ENCODE measurements at regions not wholly inside any gene's neighbourhood (a gene's known extent, or its start where the extent isn't known, plus 50 kb on each side); places are given as distances from the start of the nearest gene placed in this dataset.

DNA sequence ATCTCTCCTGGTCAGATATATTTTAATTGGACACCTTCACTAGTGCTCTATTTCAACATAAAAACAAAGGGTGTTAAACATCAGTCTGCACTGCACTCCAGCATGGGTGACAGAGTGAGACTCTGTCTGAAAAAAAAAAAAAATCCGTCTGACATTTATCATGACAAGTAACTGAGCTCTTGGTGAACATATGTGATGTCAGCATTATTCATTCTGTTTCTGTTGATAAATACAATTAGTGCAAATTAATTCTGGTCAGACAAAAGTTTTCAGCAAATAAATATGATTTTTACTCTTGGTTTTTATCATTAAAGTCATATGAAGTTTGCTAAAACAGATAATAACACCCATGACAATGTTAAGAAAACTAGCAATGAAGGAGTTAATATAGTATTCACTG is 692.8 kb upstream of the GRM3 start:
- peaks cover 26% of the 10 kb centered on the region for H3K9me3 Mint-ChIP-seq
- H3K4me3 Mint-ChIP-seq = no peak overlapping the region
- no peak overlapping the region for H3K27ac Mint-ChIP-seq (ENCODE audit: low read depth)
- H3K36me3 Mint-ChIP-seq (ENCODE audit: insufficient read depth) = no peaks in the 10 kb centered on the region
- DNase-seq (ENCODE audit: low spot score in 2 of 2) = no peak
- no peaks in the 10 kb centered on the region for H3K4me1 Mint-ChIP-seq
- no peak for ATAC-seq (replicated peaks; ENCODE audit: extremely low read depth, poor library complexity, severe bottlenecking)
- no peaks in the 10 kb centered on the region for H3K27me3 Mint-ChIP-seq

DNA sequence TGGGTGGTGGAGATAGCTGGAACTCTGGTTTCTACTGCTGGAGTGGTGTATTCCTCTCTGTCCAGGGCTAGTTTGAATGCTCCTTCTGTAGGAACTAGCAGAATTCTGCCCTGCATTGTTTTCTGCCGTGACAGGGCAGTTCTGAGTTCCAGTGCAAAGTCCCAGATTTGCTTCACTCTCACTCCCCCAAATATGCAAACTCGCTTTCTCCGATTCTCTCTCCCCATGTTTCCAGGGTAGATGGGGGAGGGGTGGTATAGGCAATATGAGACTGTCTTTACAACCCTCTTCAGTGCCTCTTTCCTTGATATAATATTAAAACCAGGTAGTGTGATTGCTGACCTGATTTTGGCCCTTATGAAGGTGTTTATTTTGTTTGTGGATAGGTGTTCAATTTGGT is 693.3 kb upstream of the GRM3 start:
- ATAC-seq (replicated peaks; ENCODE audit: extremely low read depth, poor library complexity, severe bottlenecking) (no peak), DNase-seq (ENCODE audit: low spot score in 2 of 2) (no peak)
- H3K36me3 Mint-ChIP-seq (ENCODE audit: insufficient read depth) = no peaks in the 10 kb centered on the region
- H3K9me3 Mint-ChIP-seq = peaks cover 26% of the 10 kb centered on the region
- H3K4me1 Mint-ChIP-seq = no peaks in the 10 kb centered on the region
- H3K27me3 Mint-ChIP-seq = no peaks in the 10 kb centered on the region
- H3K27ac Mint-ChIP-seq (ENCODE audit: low read depth) = no peak overlapping the region
- no peak overlapping the region for H3K4me3 Mint-ChIP-seq

DNA sequence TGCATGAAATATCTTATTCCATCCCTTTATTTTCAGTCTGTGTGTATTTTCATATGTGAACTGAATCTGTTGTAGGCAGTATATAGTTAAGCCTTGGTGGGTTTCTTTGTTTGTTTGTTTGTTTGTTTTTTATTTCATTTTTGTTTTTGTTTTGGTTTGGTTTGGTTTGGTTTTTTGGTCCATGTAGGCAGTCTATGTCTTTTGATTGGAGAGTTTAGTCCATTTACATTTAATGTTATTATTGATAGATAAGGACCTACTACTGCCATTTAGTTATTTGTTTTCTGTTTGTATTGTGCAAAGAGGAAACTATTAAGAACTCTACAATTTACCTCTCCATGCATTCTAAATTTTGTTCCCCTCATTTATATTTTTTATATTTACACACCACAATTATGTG is 695.9 kb upstream of the GRM3 start:
- no peak for DNase-seq (ENCODE audit: low spot score in 2 of 2)
- H3K4me3 Mint-ChIP-seq = no peak overlapping the region
- no peaks in the 10 kb centered on the region for H3K27me3 Mint-ChIP-seq
- H3K36me3 Mint-ChIP-seq (ENCODE audit: insufficient read depth) = no peaks in the 10 kb centered on the region
- ATAC-seq (replicated peaks; ENCODE audit: extremely low read depth, poor library complexity, severe bottlenecking) = no peak
- no peak overlapping the region for H3K27ac Mint-ChIP-seq (ENCODE audit: low read depth)
- H3K4me1 Mint-ChIP-seq = no peaks in the 10 kb centered on the region
- H3K9me3 Mint-ChIP-seq = peaks cover 21% of the 10 kb centered on the region

DNA sequence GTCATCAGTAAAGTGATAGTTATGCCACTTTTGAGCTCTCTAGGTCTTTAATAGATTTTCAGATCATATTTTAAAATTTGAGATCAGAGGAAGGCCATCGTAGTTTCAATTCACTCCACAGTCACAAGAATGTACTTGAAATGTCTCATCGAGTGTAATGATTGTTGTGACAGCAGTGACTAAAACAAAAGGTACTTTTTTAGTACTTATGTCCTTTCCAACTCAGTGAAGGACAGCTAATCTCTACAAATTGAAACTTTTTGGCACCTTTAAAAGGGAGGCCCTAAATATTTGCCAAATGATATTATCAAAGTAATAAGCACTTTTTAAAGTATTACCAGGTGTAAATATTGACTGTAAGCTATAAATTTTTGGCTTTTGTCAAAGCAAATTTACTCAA is 702.9 kb upstream of the GRM3 start:
- H3K27me3 Mint-ChIP-seq = no peaks in the 10 kb centered on the region
- peaks cover 11% of the 10 kb centered on the region for H3K9me3 Mint-ChIP-seq
- H3K27ac Mint-ChIP-seq (ENCODE audit: low read depth) = no peak overlapping the region
- DNase-seq (ENCODE audit: low spot score in 2 of 2) (no peak), ATAC-seq (replicated peaks; ENCODE audit: extremely low read depth, poor library complexity, severe bottlenecking) (no peak)
- H3K36me3 Mint-ChIP-seq (ENCODE audit: insufficient read depth) = no peaks in the 10 kb centered on the region
- no peak overlapping the region for H3K4me3 Mint-ChIP-seq
- H3K4me1 Mint-ChIP-seq = no peaks in the 10 kb centered on the region

DNA sequence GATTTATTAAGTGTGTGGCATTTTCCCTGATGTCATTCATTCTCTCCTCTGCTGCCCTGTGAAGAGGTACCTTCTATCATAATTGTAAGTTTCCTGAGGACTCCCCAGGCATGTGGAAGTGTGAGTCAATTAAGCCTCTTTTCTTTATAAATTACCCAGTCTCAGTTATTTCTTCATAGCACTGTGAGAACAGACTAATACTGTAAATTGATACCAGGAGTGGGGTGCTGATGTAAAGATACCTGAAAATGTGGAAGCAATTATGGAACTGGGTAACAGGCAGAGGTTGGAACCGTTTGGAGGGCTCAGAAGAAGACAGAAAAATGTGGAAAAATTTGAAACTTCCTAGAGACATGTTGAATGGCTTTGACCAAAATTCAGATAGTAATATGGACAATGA is 711.8 kb upstream of the GRM3 start:
- DNase-seq (ENCODE audit: low spot score in 2 of 2) (no peak), ATAC-seq (replicated peaks; ENCODE audit: extremely low read depth, poor library complexity, severe bottlenecking) (no peak)
- Mint-ChIP-seq H3K4me1 (no peaks in the 10 kb centered on the region), H3K4me3 (no peak overlapping the region), H3K9me3 (peaks cover 28% of the 10 kb centered on the region), H3K27me3 (no peaks in the 10 kb centered on the region), H3K27ac (ENCODE audit: low read depth) (no peak overlapping the region), H3K36me3 (ENCODE audit: insufficient read depth) (no peaks in the 10 kb centered on the region)

DNA sequence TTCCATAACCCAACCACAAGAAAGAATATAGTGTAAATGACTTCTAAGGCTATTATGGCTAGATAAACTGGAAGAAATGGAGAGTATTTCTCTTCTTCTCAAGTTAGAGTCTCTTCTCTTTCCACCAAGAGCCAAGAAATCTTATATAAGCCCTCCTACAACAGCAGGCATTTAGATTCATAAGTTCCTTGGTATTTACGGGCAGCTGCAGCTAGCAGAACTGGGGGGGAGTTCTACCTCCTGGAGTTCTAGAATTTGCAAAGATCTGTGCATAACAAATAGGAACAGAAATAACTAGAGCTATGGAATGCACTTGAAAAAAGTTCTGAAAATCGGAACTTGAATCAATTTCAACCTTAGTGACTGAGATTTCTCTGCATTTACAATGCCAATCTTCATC is 715.2 kb upstream of the GRM3 start:
- H3K4me1 Mint-ChIP-seq = no peaks in the 10 kb centered on the region
- H3K27me3 Mint-ChIP-seq = no peaks in the 10 kb centered on the region
- peaks cover 22% of the 10 kb centered on the region for H3K9me3 Mint-ChIP-seq
- DNase-seq (ENCODE audit: low spot score in 2 of 2) = no peak
- no peak overlapping the region for H3K4me3 Mint-ChIP-seq
- no peak for ATAC-seq (replicated peaks; ENCODE audit: extremely low read depth, poor library complexity, severe bottlenecking)
- no peak overlapping the region for H3K27ac Mint-ChIP-seq (ENCODE audit: low read depth)
- H3K36me3 Mint-ChIP-seq (ENCODE audit: insufficient read depth) = no peaks in the 10 kb centered on the region

DNA sequence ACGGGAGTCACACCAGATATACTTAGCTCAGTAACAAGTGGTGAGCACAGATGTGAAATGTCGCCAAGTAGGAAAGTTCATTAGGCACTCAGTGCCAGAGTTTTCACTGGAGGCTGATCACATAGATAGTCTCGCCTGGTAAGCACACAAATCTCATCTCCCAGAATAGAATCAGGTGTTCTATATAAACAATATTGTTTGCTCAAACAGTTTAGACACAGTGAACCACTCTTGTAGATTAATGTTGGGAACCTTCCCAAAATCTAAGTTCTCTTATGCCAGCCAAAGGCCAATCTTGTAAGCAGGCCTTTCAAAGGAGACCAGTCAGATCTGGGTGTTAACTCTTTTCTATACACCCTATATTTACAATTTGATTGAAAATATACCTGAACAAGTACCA is 716.5 kb upstream of the GRM3 start:
- Mint-ChIP-seq H3K36me3 (ENCODE audit: insufficient read depth) (no peaks in the 10 kb centered on the region), H3K4me1 (no peaks in the 10 kb centered on the region), H3K27ac (ENCODE audit: low read depth) (no peak overlapping the region), H3K4me3 (no peak overlapping the region), H3K27me3 (no peaks in the 10 kb centered on the region), H3K9me3 (peaks cover 23% of the 10 kb centered on the region)
- DNase-seq (ENCODE audit: low spot score in 2 of 2) (no peak), ATAC-seq (replicated peaks; ENCODE audit: extremely low read depth, poor library complexity, severe bottlenecking) (no peak)

DNA sequence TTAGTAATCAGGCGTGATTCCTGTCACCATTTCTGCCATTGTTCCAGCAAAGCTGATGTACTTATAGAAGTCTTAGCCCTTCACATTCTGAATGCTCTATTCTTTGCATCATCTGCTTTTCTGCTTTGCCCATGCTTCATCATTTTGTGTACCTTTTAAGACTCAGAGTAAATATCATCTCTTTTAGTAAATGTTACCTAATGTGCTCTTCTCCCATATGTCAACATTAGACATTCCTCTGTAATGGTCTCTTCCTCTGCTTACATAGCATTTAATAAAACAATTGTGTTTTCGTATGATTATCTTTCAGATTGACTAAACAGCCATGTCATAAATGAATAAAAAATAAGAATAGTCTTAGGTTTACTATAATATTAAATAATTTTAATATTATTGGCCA is 719.6 kb upstream of the GRM3 start:
- ATAC-seq (replicated peaks; ENCODE audit: extremely low read depth, poor library complexity, severe bottlenecking) = no peak
- Mint-ChIP-seq H3K4me3 (no peak overlapping the region), H3K36me3 (ENCODE audit: insufficient read depth) (no peaks in the 10 kb centered on the region), H3K27me3 (no peaks in the 10 kb centered on the region), H3K27ac (ENCODE audit: low read depth) (no peak overlapping the region), H3K4me1 (no peaks in the 10 kb centered on the region), H3K9me3 (peaks cover 17% of the 10 kb centered on the region)
- DNase-seq (ENCODE audit: low spot score in 2 of 2) = no peak

DNA sequence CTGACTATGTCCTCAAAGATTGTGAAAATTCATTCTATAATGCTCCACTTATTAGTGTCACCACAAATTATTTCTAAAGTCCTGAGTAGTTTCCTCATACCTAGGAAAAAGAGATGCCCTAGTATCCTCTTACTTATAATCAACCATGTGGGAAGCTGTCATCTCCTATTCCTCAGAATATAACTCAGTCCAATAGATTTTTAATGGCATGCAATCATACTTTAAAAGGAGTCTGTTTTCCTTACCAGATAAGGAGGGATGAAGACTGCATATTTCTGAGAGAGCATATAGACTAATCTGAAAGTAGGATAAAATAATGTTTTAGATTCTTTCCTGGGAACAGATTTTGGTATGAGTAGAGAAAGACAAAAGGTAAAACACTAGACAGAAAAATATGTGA is 727.7 kb upstream of the GRM3 start:
- no peaks in the 10 kb centered on the region for H3K36me3 Mint-ChIP-seq (ENCODE audit: insufficient read depth)
- DNase-seq (ENCODE audit: low spot score in 2 of 2) (no peak), ATAC-seq (replicated peaks; ENCODE audit: extremely low read depth, poor library complexity, severe bottlenecking) (no peak)
- no peaks in the 10 kb centered on the region for H3K4me1 Mint-ChIP-seq
- peaks cover 19% of the 10 kb centered on the region for H3K9me3 Mint-ChIP-seq
- no peak overlapping the region for H3K27ac Mint-ChIP-seq (ENCODE audit: low read depth)
- H3K27me3 Mint-ChIP-seq = no peaks in the 10 kb centered on the region
- no peak overlapping the region for H3K4me3 Mint-ChIP-seq

DNA sequence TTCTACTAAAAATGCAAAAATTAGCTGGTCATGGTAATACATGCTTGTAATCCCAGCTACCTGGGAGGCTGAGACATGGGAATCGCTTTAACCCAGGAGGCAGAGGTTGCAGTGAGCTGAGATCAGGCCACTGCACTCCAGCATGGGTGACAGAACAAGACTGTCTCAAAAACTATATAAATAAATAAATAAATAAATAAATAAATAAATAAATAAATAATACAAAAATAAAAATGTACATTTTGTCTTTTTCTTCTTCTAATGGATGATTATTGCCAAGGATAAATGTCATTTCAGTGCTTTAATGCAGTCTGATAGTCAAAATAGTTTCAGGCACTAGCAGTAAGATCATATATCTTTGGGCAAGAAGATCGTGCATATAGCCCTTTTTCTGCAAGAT is 727.6 kb upstream of the SEMA3D start:
- no peak overlapping the region for H3K4me3 Mint-ChIP-seq
- no peak for DNase-seq (ENCODE audit: low spot score in 2 of 2)
- no peak overlapping the region for H3K27ac Mint-ChIP-seq (ENCODE audit: low read depth)
- no peak for ATAC-seq (replicated peaks; ENCODE audit: extremely low read depth, poor library complexity, severe bottlenecking)
- no peaks in the 10 kb centered on the region for H3K4me1 Mint-ChIP-seq
- H3K27me3 Mint-ChIP-seq = no peaks in the 10 kb centered on the region
- peaks cover 21% of the 10 kb centered on the region for H3K9me3 Mint-ChIP-seq
- H3K36me3 Mint-ChIP-seq (ENCODE audit: insufficient read depth) = no peaks in the 10 kb centered on the region

DNA sequence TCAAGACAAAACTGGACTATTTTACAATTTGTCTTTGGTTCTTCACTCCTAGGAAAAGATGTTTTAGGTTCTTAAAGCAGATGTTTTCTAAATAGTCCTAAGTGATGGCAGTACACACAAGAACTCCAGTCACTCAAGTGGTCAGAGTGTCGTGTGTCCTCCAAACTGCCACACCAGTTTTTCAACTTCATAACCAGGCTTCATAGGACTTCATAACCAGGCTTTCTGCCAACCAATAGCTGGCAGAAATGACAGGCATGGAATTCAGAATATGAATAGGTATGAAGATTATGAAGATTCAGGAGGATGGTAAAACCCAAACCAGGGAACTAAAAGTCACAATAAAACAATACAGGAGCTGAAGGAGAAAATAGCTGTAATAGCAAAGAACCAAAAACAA is 721.2 kb upstream of the SEMA3D start:
- H3K4me1 Mint-ChIP-seq = no peaks in the 10 kb centered on the region
- H3K36me3 Mint-ChIP-seq (ENCODE audit: insufficient read depth) = no peaks in the 10 kb centered on the region
- H3K27ac Mint-ChIP-seq (ENCODE audit: low read depth) = no peak overlapping the region
- DNase-seq (ENCODE audit: low spot score in 2 of 2) (no peak), ATAC-seq (replicated peaks; ENCODE audit: extremely low read depth, poor library complexity, severe bottlenecking) (no peak)
- H3K9me3 Mint-ChIP-seq = peaks cover 28% of the 10 kb centered on the region
- H3K4me3 Mint-ChIP-seq = no peak overlapping the region
- no peaks in the 10 kb centered on the region for H3K27me3 Mint-ChIP-seq

DNA sequence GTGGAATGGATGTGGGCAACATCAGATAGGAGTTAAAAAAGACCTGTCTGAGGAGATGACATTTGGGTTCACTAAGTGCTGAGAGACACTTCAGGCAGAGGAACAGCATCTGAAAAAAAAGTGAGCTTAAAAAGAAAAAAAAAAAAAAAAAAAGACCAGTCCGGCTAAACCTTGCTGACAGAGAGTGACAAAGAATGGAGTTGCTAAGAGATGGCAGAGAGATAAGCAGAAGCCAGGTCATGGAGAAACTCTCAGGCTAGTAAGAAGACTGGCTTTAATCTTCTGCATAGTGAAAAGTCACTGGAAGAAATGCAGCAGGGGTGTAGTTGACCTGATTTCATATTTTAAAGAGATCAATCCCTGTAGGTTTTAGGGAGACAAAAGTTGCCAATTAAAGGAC is 711.1 kb upstream of the SEMA3D start:
- Mint-ChIP-seq H3K9me3 (peaks cover 12% of the 10 kb centered on the region), H3K27me3 (no peaks in the 10 kb centered on the region), H3K27ac (ENCODE audit: low read depth) (no peak overlapping the region), H3K4me3 (no peak overlapping the region), H3K36me3 (ENCODE audit: insufficient read depth) (peaks cover 2% of the 10 kb centered on the region), H3K4me1 (no peaks in the 10 kb centered on the region)
- ATAC-seq (replicated peaks; ENCODE audit: extremely low read depth, poor library complexity, severe bottlenecking) = no peak
- no peak for DNase-seq (ENCODE audit: low spot score in 2 of 2)

DNA sequence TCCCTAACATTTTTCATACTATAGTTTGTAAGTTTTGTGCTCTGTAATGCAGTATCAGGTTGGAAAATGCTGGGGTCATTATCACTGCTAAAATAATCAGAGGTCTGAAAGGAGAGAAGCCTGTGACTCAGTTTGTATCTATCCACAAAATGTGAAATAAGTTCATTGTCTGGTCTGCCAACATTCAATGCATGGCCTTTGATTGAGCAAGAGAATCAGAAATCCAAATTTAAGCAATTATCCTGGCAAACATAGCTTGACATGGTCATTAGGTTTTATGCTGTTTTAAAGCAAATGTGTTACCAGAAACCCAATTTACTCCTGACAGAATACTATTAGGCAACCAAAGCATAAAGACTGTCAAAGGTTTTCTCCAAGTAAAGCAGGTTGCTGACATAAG is 709.7 kb upstream of the SEMA3D start:
- Mint-ChIP-seq H3K4me3 (no peak overlapping the region), H3K27me3 (no peaks in the 10 kb centered on the region), H3K36me3 (ENCODE audit: insufficient read depth) (peaks cover 2% of the 10 kb centered on the region), H3K4me1 (no peaks in the 10 kb centered on the region), H3K9me3 (peaks cover 12% of the 10 kb centered on the region), H3K27ac (ENCODE audit: low read depth) (no peak overlapping the region)
- ATAC-seq (replicated peaks; ENCODE audit: extremely low read depth, poor library complexity, severe bottlenecking) (no peak), DNase-seq (ENCODE audit: low spot score in 2 of 2) (no peak)

DNA sequence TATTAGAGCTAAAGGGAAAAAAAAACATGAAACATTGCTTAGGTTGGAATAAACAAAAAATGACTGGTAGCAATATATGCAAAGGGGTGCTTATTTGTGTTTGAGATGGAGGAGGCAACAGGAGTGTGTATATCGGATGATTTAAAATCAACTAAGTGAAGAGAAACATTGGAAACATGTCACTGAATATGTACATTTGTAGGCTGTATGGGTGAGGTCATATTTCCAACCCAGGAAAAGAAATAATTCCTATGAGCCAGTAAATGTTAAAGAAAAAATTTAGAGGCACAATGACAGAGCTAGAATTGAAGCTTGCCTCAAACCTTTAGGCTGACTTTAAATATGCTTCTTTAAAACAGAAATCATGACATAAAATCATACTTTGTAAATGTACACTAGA is 709.0 kb upstream of the SEMA3D start:
- Mint-ChIP-seq H3K27me3 (no peaks in the 10 kb centered on the region), H3K36me3 (ENCODE audit: insufficient read depth) (peaks cover 2% of the 10 kb centered on the region), H3K4me1 (no peaks in the 10 kb centered on the region), H3K4me3 (no peak overlapping the region), H3K27ac (ENCODE audit: low read depth) (no peak overlapping the region), H3K9me3 (peaks cover 12% of the 10 kb centered on the region)
- DNase-seq (ENCODE audit: low spot score in 2 of 2) (no peak), ATAC-seq (replicated peaks; ENCODE audit: extremely low read depth, poor library complexity, severe bottlenecking) (no peak)
